ENCODE measurements at regions not wholly inside any gene's neighbourhood (a gene's known extent, or its start where the extent isn't known, plus 50 kb on each side); places are given as distances from the start of the nearest gene placed in this dataset.

DNA sequence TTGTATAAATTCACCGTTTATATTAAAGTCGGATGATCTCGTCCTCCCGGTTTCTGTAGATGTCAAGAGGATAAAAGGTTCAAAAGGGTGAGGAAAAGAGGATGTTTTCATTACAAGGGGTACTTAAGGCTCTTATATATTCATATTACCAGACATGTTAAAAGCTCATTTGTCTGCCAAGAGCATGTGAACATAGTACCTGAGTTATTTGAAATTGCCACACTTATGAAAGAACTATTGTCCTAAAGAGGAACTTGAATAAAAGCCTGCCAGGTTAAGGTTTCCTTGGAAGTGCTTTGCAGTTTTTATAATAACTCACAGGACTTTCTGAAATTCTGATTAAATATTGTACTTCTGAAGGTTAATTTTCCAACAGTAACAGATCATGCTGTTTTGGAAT is 1915.1 kb downstream of the MAT2B start:
- no peak for FAIRE-seq
- H3K36me3 ChIP-seq, result no peaks in the 10 kb centered on the region
- H3K27me3 ChIP-seq, result no peaks in the 10 kb centered on the region
- 56 to 63% methylated on average over 4 of the region's 4 CpGs for WGBS, 2 donors
- no peak overlapping the region for H3K4me3 ChIP-seq
- DNase-seq, result no peak
- H3K4me1 ChIP-seq, result peaks cover 8 to 26% (median 20%) of the 10 kb centered on the region in 3 donors
- peak in 2 of 4 donors; percentile 36 to 56 for ATAC-seq
- intact Hi-C loops (cut with DNase I), result no loop called here
- H3K27ac ChIP-seq, result no peak overlapping the region
- H3K9me3 ChIP-seq, result no peaks in the 10 kb centered on the region
- TF ChIP-seq, protein P1, sequence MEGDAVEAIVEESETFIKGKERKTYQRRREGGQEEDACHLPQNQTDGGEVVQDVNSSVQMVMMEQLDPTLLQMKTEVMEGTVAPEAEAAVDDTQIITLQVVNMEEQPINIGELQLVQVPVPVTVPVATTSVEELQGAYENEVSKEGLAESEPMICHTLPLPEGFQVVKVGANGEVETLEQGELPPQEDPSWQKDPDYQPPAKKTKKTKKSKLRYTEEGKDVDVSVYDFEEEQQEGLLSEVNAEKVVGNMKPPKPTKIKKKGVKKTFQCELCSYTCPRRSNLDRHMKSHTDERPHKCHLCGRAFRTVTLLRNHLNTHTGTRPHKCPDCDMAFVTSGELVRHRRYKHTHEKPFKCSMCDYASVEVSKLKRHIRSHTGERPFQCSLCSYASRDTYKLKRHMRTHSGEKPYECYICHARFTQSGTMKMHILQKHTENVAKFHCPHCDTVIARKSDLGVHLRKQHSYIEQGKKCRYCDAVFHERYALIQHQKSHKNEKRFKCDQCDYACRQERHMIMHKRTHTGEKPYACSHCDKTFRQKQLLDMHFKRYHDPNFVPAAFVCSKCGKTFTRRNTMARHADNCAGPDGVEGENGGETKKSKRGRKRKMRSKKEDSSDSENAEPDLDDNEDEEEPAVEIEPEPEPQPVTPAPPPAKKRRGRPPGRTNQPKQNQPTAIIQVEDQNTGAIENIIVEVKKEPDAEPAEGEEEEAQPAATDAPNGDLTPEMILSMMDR (IDR thresholded peaks at IDR 0.05), result no peak

DNA sequence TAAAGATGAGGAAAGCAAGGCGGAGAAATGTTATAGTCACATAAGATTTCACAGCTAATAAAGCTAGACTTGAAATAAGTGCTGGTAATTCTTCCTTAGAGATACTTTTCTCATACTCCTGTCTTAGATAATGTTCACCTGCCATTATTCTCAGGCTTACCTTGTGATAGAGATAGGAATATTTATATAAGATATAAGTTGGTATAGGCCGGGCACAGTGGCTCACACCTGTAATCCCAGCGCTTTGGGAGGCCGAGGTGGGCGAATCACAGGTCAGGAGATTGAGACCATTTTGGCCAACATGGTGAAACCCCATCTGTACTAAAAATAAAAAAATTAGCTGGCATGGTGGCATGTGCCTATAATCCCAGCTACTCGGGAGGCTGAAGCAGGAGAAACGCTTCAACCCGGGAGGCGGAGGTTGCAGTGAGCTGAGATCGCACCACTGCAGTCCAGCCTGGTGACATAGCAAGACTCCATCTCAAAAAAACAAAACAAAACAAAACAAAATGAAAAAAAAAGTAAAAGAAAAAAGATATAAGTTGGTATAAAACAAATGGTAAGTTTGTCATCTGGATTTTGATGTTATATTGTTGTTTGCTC is 1918.4 kb downstream of the MAT2B start:
- no peak for FAIRE-seq
- peak overlapping the region in 1 of 4 donors; percentile 45 for H3K27ac ChIP-seq
- peak in 1 of 6 donors; percentile 25 for DNase-seq
- WGBS, 2 donors, result 43 to 45% methylated on average over 10 of the region's 10 CpGs
- no peak overlapping the region for H3K4me3 ChIP-seq
- ATAC-seq, result peak; percentile 83 to 93 (median 85)
- intact Hi-C loops (cut with DNase I), result no loop called here
- no peaks in the 10 kb centered on the region for H3K27me3 ChIP-seq
- H3K9me3 ChIP-seq, result no peaks in the 10 kb centered on the region
- H3K4me1 ChIP-seq, result peaks cover 8 to 26% (median 20%) of the 10 kb centered on the region in 3 donors
- TF ChIP-seq, protein P1 (IDR thresholded peaks at IDR 0.05), result no peak
- H3K36me3 ChIP-seq, result no peaks in the 10 kb centered on the region

DNA sequence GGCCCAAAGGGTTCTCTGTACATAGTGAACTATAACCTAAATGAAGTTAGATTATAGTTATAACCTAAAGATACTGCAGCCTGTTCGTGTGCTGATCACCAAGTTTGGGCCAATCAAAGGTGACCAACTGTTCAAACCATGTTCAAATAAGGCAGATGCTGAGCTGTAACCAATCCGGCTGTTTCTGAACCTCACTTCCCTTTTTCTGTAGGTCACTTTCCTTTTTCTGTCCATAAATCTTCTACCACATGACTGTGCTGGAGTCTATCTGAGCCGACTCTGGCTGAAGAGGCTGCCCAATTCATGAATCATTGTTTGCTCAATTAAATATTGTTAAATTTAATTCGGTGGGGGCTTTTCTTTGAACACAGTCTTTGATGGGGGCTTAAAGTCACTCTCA is 1920.2 kb downstream of the MAT2B start:
- no peak for FAIRE-seq
- Histone ChIP-seq H3K36me3 (no peaks in the 10 kb centered on the region), H3K9me3 (no peaks in the 10 kb centered on the region), H3K27ac (no peak overlapping the region), H3K4me3 (no peak overlapping the region), H3K27me3 (no peaks in the 10 kb centered on the region), H3K4me1 (peaks cover 8 to 26% (median 18%) of the 10 kb centered on the region in 3 donors)
- DNase-seq, result no peak
- ATAC-seq, result no peak
- 78 to 86% methylated on average over 4 of the region's 4 CpGs for WGBS, 2 donors
- TF ChIP-seq, protein P1 (IDR thresholded peaks at IDR 0.05), result no peak
- intact Hi-C loops (cut with DNase I), result no loop called here

DNA sequence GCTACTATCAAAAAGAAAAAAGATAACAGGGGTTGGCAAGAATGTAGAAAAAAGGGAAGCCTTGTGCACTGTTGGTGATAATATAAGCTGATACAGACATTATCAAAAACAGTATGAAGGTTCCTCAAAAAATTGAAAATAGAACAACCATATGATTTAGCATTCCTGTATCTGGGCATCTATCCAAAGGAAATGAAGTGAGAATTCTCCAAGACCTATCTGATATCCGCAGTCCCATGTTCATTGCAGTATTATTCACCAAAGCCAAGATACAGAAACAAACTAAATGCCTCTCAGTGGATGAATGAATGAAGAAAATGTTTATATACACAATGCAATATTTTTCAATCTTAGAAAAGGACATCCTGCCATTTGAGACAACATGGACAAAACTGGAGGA is 1943.3 kb downstream of the MAT2B start:
- TF ChIP-seq, protein P1 (IDR thresholded peaks at IDR 0.05), result no peak
- ATAC-seq (no peak), DNase-seq (no peak), FAIRE-seq (no peak)
- Histone ChIP-seq H3K36me3 (no peaks in the 10 kb centered on the region), H3K4me3 (no peak overlapping the region), H3K4me1 (no peaks in the 10 kb centered on the region), H3K27me3 (no peaks in the 10 kb centered on the region), H3K9me3 (no peaks in the 10 kb centered on the region), H3K27ac (no peak overlapping the region)
- 55 to 84% methylated on average over 1 of the region's 1 CpG for WGBS, 2 donors
- intact Hi-C loops (cut with DNase I), result no loop called here

DNA sequence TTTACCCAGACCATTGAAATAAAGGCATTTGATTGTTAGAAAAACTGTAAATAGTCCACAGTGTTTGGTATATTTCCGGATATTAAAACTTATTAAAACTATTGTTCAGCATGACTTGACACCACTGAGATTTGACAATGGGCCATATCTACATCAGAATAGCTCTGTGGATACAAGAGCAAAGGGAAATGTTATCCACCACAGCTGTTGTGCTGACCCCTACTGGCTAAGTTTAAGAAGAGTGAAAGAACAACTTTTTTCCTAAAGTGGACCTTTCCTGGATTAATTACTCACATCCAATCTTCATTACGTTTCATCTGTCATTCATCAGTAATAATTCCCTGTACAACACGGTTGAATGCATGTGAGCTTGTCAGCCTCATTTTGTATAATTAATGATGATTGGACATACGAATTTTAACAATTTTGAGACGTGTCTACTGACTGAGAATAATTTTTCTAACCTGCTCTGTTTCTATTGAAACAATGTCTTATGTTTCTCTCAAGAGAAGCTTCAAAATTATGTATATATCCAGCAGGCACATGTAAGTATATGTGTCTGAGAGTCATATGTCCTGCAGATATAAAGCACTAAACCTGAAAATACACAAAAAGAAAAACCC is 1952.6 kb downstream of the MAT2B start:
- ATAC-seq, result peak; percentile 79 to 96 (median 92)
- FAIRE-seq, result peak; percentile 71
- TF ChIP-seq, protein P1 (IDR thresholded peaks at IDR 0.05), result peak in 3 of 4 donors; percentile 34 to 57 (median 46)
- no peaks in the 10 kb centered on the region for H3K36me3 ChIP-seq
- no peak overlapping the region for H3K4me3 ChIP-seq
- no peak overlapping the region for H3K27ac ChIP-seq
- intact Hi-C loops (cut with DNase I), result no loop called here
- 8 to 9% methylated on average over 5 of the region's 5 CpGs for WGBS, 2 donors
- no peaks in the 10 kb centered on the region for H3K9me3 ChIP-seq
- DNase-seq, result peak in 3 of 6 donors; percentile 20 to 25 (median 21)
- H3K4me1 ChIP-seq, result no peaks in the 10 kb centered on the region
- no peaks in the 10 kb centered on the region for H3K27me3 ChIP-seq

Measured in pancreas (tissue), 10 donors.